ENCODE measurements at regions not wholly inside any gene's neighbourhood (a gene's known extent, or its start where the extent isn't known, plus 50 kb on each side); places are given as distances from the start of the nearest gene placed in this dataset.

DNA sequence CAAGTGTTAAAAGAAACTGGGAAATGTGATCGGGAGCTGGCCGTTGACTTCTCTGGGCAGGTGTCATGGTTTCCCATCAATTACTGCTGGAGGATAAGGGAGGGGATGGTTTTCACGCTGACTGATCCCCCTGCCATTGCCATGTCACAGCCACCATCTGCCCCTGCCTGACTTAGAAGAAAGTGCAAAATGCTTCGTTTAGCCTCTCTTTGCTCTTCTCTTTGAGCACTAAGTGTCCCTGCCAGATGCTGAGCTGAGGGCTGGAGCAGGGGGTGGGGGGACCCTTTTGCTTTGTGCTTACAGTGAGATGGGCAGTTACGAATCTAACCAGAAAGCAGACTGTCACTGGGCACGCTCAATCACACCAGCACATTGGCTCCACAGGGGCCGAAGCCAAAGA lies 138.4 kb upstream of the ALDH1B1 start:
- no peak for TF ChIP-seq POLR2A (IDR thresholded peaks at IDR 0.05)
- TF ChIP-seq, protein P1, sequence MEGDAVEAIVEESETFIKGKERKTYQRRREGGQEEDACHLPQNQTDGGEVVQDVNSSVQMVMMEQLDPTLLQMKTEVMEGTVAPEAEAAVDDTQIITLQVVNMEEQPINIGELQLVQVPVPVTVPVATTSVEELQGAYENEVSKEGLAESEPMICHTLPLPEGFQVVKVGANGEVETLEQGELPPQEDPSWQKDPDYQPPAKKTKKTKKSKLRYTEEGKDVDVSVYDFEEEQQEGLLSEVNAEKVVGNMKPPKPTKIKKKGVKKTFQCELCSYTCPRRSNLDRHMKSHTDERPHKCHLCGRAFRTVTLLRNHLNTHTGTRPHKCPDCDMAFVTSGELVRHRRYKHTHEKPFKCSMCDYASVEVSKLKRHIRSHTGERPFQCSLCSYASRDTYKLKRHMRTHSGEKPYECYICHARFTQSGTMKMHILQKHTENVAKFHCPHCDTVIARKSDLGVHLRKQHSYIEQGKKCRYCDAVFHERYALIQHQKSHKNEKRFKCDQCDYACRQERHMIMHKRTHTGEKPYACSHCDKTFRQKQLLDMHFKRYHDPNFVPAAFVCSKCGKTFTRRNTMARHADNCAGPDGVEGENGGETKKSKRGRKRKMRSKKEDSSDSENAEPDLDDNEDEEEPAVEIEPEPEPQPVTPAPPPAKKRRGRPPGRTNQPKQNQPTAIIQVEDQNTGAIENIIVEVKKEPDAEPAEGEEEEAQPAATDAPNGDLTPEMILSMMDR (IDR thresholded peaks at IDR 0.05 in 8 of 11, conservative IDR thresholded peaks at IDR 0.05 in 3 of 11), result no peak
- intact Hi-C loops (cut with DNase I; ENCODE audit: low total_unique reads), result no loop called here
- no peaks in the 10 kb centered on the region for H3K9me3 ChIP-seq
- no peak for DNase-seq
- no peaks in the 10 kb centered on the region for H3K4me1 ChIP-seq
- H3K27me3 ChIP-seq (replicated peaks in 1 of 7), result peaks cover 0 to 5% (median 0%) of the 10 kb centered on the region in 7 donors
- WGBS, 5 donors, result 72 to 80% (median 77%) methylated on average over 7 of the region's 7 CpGs
- no peak overlapping the region for H3K4me3 ChIP-seq
- H3K27ac ChIP-seq, result no peak overlapping the region
- H3K36me3 ChIP-seq, result no peaks in the 10 kb centered on the region

DNA sequence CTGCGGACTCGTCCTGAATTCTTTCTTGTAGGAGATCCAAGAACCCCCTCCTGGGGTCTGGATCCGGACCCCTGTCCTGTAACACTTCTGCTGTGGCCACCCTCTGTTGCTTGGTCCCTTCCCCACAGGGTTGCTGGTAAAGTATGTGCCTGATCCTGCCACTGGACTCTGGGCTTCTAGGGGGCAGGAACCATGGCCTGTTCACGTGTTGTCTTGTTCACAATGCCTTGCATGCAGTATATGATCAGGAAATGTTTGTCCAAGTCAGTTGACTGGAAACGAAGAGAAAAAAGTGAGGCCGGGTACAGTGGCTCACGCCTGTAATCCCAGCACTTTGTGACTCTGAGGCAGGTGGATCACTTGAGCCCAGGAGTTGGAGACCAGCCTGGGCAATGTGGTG lies 139.3 kb upstream of the ALDH1B1 start:
- Histone ChIP-seq H3K27me3 (replicated peaks in 1 of 7) (no peaks in the 10 kb centered on the region), H3K27ac (no peak overlapping the region), H3K4me1 (no peaks in the 10 kb centered on the region), H3K9me3 (no peaks in the 10 kb centered on the region), H3K4me3 (no peak overlapping the region), H3K36me3 (no peaks in the 10 kb centered on the region)
- TF ChIP-seq POLR2A (IDR thresholded peaks at IDR 0.05), result no peak
- TF ChIP-seq, protein P1 (IDR thresholded peaks at IDR 0.05 in 8 of 11, conservative IDR thresholded peaks at IDR 0.05 in 3 of 11), result no peak
- TF ChIP-seq POLR2AphosphoS5 (IDR thresholded peaks at IDR 0.05), result no peak
- 80 to 91% (median 85%) methylated on average over 7 of the region's 7 CpGs for WGBS, 5 donors
- DNase-seq, result no peak
- intact Hi-C loops (cut with DNase I; ENCODE audit: low total_unique reads), result no loop called here

DNA sequence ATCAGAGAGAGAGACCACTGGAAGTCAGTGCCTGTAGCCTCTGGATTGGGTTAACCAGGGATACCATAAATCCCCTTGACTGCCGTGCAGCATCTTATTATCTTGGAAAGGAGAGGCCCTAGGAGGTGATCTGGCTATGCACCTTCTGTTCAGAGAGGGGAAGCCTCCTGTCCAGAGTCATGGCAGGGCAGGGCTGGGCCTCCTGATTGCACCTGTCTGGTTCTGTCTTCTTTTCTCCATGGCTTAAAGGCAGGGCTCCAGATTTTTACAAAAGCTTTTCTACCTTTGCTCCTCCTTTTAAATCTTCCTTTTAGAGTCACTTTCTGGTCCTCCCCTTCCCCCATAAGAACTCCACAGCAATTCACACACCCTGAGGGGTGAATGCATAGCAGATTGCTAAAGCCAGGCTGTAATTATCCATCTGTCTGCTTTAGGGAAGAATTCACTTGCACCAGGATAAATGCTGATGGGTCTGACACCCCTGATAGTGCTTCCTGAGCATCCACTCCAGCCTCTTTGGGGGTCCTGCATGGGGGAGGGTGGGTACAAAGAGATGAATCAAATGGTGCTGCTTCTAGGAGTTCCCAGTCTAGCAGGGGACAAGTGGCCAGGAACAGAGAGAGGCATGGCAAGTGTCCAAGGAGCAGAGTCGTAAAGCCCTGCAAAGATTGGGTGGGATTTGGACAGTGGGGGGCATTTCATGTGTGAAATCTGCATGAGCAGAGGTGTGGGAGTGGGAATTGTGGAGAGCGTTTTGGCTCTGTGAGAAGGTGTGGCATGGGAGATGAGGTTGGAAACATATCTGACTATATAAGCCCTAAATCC lies 141.3 kb upstream of the ALDH1B1 start:
- Histone ChIP-seq H3K9me3 (no peaks in the 10 kb centered on the region), H3K36me3 (no peaks in the 10 kb centered on the region), H3K4me1 (no peaks in the 10 kb centered on the region), H3K4me3 (no peak overlapping the region), H3K27me3 (replicated peaks in 1 of 7) (no peaks in the 10 kb centered on the region), H3K27ac (no peak overlapping the region)
- 55 to 84% (median 65%) methylated on average over 3 of the region's 3 CpGs for WGBS, 5 donors
- no peak for DNase-seq
- TF ChIP-seq POLR2AphosphoS5 (IDR thresholded peaks at IDR 0.05), result no peak
- no peak for TF ChIP-seq POLR2A (IDR thresholded peaks at IDR 0.05)
- TF ChIP-seq, protein P1 (IDR thresholded peaks at IDR 0.05 in 8 of 11, conservative IDR thresholded peaks at IDR 0.05 in 3 of 11), result no peak
- intact Hi-C loops (cut with DNase I; ENCODE audit: low total_unique reads), result no loop called here

DNA sequence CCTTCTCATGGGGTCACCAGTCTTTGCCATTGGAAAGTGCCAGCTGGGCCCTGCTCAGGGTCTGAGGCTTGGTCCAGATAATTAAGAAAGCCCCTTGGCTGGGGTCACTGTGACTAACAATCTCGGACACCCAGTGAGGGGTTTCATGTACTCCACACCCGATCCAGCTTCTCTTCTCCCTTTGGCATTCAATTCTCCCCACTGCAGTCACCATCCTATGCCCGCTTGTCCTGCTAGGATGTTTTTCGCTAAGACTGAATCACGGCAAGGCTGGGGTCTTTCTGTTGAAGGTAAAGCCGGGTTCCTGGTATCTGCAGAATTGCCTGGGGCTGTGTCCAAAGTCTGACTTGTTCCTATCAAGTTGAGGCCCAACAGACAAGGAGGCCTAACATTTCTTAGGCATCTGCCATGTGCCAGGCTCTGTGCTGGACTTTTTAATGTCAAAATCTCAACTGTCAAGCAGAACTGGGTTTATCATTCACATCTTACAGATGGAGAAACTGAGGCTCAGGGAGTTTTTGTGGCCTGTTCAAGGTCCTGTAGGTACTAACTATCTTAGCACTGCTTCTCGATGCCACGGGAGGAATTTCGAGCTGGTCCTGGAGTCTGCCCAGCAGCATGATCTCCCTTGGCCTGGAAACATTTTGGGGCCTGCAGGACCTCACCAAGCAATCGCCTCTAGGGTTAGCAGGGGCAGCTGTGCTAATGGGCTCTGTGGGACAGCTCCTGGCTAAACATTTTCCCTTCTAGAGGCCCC lies 142.0 kb upstream of the ALDH1B1 start:
- TF ChIP-seq, protein P1 (IDR thresholded peaks at IDR 0.05 in 8 of 11, conservative IDR thresholded peaks at IDR 0.05 in 3 of 11), result no peak
- TF ChIP-seq POLR2A (IDR thresholded peaks at IDR 0.05) (no peak), POLR2AphosphoS5 (IDR thresholded peaks at IDR 0.05) (no peak)
- 83 to 91% (median 86%) methylated on average over 10 of the region's 10 CpGs for WGBS, 5 donors
- Histone ChIP-seq H3K27me3 (replicated peaks in 1 of 7) (no peaks in the 10 kb centered on the region), H3K4me1 (no peaks in the 10 kb centered on the region), H3K9me3 (no peaks in the 10 kb centered on the region), H3K4me3 (no peak overlapping the region), H3K27ac (no peak overlapping the region), H3K36me3 (no peaks in the 10 kb centered on the region)
- no peak for DNase-seq
- intact Hi-C loops (cut with DNase I; ENCODE audit: low total_unique reads), result no loop called here

All from spleen (tissue), 11 donors.